NB4 (cell line): ENCODE measurements at regions not wholly inside any gene's neighbourhood (a gene's known extent, or its start where the extent isn't known, plus 50 kb on each side); places are given as distances from the start of the nearest gene placed in this dataset.

Experiments used
- MYC ChIP-seq: IDR thresholded peaks from 2 replicates; pipeline ENCODE4 v1.6.1; 2011; ENCODE audit warnings: low read depth, low read length
- POLR2A ChIP-seq: IDR thresholded peaks from 2 replicates; pipeline ENCODE4 v1.6.1; 2011; ENCODE audit warnings: mild to moderate bottlenecking; ENCODE audit not compliant: insufficient read length; ENCODE audit errors: extremely low read depth
- TF ChIP-seq, protein P1 (sequence below): IDR thresholded peaks from one replicate; pipeline ENCODE4 v1.5.1; 2012; ENCODE audit warnings: low read depth, low read length

DNA sequence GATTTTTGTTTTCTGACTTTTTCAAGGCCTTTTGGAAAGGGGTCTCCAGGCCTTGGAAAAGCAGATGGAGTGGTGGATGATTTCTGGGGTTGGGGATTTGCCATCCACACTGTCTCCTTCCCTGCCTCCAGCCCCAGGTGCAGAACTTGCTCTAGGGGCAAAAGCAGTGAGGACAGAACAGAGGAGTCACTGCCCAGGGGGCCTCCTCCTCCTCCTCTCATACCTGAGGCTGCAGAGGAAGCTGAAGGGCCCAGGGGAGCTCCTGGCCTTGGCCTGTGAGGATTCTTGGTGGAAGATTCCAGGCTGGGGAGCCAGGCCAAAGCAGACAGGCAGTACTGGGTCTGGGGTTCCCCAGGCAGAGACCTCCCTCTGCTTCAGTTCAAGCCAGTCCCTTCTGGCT lies 52.3 kb upstream of the URI1 start:
- TF ChIP-seq MYC (no peak), POLR2A (no peak)
- TF ChIP-seq, protein P1, sequence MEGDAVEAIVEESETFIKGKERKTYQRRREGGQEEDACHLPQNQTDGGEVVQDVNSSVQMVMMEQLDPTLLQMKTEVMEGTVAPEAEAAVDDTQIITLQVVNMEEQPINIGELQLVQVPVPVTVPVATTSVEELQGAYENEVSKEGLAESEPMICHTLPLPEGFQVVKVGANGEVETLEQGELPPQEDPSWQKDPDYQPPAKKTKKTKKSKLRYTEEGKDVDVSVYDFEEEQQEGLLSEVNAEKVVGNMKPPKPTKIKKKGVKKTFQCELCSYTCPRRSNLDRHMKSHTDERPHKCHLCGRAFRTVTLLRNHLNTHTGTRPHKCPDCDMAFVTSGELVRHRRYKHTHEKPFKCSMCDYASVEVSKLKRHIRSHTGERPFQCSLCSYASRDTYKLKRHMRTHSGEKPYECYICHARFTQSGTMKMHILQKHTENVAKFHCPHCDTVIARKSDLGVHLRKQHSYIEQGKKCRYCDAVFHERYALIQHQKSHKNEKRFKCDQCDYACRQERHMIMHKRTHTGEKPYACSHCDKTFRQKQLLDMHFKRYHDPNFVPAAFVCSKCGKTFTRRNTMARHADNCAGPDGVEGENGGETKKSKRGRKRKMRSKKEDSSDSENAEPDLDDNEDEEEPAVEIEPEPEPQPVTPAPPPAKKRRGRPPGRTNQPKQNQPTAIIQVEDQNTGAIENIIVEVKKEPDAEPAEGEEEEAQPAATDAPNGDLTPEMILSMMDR = no peak
